HG03439 (cell line): ENCODE measurements at regions not wholly inside any gene's neighbourhood (a gene's known extent, or its start where the extent isn't known, plus 50 kb on each side); places are given as distances from the start of the nearest gene placed in this dataset.

ENCODE experiments used
- ATAC-seq: cut with Tn5 transposase; IDR thresholded peaks from one replicate; pipeline ENCODE4 v1.9.1; 2021; ENCODE audit warnings: mild to moderate bottlenecking, moderate library complexity; ENCODE audit not compliant: unreplicated experiment

DNA sequence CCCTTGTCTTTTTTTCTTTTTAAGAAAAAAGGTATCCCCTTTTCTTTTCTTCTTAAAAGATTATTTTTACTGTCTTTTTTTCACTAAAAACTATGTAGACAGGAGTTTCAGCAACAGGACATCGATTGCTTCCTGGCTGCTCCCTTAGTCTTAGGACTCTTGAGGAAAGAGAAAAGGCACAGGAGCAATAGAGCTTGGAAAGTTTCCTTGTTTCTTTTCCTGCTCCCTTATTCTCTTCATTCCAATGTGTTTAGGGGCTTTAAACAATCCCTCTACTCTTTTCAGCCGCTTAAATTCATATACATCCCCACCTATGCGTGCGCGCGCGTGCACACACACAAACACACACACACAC lies 182.2 kb upstream of the FOXN2 start:
- ATAC-seq: no peak

DNA sequence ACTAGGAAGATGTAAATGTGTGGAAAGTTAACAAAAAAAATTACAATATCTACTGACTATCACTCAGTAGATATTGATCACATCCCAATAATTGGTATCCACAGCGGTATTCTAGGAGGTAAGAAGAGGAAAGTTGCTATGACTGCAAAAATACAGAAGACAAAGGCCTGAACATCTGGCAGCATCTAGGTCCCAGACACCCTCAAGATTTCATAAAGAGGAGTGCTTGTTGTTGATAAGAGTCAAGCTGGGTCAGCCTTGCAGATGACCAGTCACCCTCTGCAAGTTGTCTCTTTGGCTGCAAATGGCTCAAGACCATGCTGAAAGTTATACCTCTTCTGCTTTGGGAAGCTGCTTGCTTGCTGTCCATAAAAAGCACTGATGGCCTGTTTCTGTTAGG lies 179.8 kb upstream of the FOXN2 start:
- no peak for ATAC-seq

DNA sequence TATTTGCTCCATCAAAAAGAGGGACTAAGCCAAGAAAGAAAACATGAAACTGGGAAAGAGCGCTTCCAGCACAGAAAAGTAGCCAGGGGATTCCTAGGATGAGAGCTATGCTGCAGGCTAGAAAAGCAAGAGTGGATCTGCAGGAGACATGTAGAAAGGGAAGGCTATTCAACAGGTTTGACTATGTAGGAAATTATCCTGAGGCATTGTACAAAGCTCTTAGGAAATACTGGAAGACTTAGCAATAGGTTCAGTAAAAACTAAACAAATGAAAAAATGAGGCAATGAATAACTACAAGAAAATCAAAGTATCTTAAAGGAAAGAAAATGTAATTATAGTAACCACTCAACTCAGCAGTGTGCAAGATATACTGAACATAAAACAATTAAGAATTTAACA lies 178.7 kb upstream of the FOXN2 start:
- no peak for ATAC-seq

DNA sequence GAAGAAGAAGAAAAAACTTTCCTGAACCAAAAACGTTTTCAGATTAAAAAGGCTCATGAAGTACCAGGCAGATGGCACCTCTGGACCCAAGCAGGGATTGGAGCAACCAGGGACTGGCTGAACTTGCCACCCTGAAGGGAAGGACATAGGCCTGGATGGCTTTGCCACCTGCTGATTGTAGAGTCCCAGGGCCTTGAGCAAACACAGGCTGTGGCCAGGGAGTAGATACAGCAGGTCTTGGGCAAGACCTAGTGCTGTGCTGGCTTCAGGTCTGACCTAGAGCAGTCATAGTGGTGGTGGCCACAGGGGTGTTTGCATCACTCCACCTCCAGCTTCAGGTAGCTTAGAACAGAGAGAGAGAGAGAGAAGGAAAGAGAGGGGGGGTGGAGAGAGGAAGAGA lies 176.7 kb upstream of the FOXN2 start:
- ATAC-seq: no peak

DNA sequence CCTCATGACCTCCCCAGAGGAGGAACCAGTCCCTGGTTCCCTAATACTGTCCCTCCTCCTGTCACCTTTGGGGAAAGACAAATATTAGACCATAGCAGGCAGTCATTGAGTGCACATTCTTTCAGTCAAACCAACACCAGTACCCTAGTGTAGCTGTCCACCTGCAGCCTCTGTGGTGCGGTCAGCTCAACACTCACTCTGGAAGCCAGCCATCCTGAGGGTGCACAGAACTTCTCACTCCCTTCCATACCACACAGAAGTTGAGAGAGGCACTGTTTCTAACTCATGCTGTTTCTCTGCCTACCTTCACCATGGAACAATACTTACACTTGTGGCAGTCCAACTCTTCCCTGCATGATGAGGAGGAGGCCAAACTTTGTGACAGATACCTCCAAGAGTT lies 175.6 kb upstream of the FOXN2 start:
- ATAC-seq: no peak

DNA sequence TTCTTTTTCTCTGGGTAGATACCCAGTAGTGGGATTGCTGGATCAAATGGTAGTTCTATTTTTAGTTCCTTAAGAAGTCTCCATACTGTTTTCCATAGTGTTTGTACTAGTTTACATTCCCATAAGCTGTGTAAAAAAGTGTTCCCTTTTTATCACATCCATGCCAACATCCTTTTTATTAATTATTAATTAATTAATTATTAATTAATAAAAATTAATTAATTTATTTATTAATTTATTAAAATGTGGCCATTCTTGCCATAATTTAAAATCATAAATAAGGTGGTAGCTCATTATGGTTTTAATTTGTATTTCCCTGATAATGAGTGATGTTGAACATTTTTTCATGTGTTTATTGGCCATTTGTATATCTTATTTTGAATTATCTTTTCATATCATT lies 173.9 kb upstream of the FOXN2 start:
- ATAC-seq: no peak

DNA sequence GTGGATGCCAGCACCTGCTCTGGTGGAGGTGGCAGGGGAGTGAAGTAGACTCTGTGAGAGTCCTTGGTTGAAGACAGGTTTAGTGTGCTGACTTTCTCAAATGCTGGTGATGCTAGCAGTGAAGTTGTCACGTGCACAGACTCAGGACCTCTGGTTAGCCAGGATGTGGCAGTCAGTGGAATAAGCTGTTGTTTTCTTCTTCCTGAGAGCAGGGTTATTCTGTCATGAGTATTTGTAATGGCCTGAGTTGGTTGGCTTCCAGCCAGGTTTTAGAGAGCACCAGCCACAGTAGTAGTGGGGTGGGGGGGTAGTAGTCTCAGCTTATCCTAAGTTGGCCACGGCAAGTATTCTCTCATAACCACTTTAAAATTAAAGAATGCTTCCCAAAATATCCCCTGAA lies 169.7 kb upstream of the FOXN2 start:
- no peak for ATAC-seq

DNA sequence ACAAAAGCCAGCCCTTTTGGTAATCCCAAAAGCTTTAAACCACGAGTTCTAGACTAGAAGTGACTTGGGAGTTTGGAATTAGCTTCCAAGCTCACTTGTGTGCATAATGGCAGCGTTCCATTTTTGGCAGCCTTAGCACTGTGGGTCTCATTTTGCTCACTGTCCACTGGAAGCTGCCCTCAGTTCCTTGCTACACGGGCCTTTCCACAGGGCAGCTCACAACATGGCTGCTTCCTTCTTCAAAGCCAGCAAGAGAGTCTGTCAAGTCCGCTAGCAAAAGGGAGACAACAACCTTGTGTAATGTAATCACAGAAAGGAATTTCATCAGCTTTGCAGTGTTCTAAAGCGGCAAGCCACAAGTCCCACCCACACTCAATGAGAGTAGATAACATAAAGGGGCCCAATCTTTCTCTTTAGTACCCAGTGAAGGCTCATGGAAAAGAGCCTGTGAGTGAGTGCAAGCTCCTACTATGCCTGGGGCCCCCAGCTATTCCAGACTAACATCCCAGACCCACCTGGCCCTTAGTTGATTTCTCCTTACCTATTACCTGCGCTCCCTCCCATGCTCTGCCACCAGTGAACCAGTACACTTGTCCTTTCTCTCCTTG lies 168.5 kb upstream of the FOXN2 start:
- ATAC-seq: no peak

DNA sequence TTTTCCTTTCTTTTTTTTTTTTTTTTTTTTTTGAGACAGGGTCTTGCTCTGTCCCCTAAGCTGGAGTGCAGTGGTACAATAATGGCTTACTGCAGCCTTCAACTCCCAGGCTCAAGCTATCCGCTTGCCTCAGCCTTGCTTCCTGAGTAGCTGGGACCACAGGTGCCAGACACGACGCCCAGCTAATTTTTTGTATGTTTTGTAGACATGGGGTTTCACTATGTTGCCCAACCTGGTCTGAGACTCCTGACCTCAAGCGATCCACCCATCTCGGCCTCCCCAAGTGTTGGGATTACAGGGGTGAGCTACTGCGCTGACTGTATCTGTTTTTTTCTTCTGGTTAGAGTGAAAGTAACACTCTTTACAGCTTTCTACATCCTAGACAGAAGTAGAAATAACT lies 167.9 kb upstream of the FOXN2 start:
- no peak for ATAC-seq

DNA sequence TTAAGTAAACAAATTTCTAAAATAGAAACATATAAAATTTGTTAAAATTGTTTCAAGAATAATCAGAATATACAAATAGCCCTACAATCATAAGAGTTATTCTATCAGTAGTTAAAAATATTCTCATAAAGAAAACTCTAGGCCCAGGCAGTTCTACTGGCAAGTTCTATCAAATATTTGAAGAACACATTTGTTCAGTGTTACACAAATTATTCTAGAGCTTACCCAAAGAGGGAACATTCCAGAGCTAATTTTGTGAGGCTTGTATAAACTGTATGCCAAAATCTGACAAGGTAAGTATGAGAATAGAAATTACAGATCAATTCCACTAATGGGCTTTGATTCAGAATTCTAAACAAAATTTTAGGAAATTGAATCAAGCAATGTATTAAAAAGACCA lies 166.8 kb upstream of the FOXN2 start:
- no peak for ATAC-seq

DNA sequence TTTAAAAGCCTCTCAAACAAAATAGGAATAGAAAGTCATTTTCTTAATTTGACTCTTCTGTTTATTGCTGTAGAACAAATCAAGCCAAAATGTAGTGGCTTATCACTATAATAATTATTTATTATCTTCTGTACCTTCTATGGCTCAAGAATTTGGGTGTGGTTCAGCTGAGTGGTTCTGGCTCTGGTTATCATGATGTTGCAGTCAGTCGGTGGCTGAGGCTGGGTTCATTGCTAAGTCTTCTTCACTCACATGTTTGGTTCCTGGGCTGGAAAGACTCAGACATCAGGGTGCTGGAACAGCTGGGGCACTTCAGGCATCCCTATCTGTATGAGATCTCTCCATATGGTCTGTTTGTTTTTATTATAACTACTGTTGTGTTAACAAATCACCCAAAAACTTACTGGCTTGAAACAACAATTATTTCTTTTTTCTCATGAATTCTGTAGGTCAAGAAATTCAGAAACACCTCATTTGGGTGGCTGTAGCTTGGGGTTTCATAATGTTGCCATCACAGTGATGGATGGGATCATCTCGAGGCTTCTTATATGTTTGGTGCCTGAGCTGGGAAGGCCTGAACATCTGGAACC lies 165.5 kb upstream of the FOXN2 start:
- no peak for ATAC-seq

DNA sequence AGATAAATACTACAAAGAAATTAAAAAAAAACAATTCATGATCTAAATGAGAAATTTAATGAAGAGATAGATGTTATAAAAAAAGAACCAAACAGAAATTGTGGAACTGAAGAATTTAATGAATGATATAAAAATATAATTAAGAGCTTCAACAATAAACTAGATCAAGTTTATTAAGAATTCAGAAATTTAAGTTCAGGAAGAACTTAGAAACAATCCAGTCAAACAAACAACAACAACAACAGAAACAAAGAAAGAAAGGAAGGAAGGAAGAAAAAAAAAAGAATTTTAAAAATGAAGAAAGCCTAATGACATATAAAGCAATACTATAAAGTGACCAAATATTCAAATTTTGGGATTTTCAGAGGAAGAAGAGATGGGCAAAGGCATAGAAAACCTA lies 157.3 kb upstream of the FOXN2 start:
- no peak for ATAC-seq

DNA sequence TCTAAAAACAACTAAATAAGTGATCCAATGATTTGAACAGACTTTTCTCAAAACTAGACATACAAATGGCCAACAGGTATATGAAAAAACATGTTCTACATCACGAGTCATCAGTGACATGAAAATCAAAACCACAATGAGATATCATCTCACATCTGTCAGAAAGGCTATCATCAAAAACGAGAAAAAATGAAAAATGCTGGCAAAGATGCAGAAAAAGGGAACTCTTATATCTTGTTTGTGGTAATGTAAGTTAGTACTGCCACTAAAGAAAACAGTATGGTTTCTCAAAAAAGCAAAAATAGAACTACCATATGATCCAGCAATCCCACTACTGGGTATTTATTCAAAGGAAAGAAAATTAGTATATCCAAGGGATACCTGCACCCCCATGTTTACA lies 152.9 kb upstream of the FOXN2 start:
- ATAC-seq: no peak

DNA sequence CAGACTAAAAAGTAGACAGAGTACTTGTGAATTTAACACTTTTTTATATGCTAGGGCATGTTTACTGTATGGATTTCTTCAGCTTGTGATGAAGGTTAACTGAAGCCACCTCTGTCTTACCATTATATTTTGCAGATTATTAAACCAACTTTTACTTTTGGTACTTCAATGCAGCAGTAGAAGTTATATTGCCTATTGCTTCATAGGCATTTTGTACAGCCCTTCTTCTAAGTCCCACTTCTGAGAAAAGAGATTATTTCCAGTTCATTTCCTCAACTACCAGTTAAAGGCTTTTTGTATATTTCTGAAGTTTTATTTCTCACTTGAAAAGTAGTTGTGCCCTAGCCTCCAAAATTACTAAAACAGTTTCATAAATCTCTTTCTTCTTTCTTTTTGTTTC lies 151.7 kb upstream of the FOXN2 start:
- no peak for ATAC-seq

DNA sequence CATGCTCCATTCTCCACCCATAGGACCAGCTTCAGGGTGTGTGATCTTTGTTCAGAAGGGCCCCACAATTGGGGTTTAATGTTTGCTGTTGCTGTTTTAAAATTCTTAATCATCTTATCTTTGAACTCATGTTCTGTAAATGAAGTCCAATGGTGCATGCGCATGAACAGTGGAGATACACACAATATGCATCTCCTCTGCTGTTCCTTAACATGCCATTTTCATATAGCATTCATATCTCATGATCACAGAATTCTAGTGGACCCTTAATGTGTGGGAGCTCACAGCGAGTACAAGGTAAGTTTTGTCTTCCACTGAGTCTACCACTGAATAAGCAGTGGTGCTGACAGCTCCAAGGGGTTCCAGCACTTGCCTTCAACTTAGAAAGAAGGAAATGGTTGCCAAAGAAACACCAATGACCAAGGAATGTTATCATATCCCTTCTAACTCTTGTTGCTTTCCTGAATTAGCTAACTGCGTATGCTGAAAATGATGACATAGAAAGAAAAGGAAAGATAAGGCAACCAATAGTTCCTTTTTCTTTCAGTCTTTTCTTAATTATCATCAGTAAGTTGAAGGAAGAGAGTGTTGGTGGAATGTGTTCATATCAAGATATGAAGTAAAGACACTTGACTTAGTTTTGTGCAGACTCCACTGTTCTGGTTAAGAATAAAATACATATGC lies 149.3 kb upstream of the FOXN2 start:
- ATAC-seq: no peak

DNA sequence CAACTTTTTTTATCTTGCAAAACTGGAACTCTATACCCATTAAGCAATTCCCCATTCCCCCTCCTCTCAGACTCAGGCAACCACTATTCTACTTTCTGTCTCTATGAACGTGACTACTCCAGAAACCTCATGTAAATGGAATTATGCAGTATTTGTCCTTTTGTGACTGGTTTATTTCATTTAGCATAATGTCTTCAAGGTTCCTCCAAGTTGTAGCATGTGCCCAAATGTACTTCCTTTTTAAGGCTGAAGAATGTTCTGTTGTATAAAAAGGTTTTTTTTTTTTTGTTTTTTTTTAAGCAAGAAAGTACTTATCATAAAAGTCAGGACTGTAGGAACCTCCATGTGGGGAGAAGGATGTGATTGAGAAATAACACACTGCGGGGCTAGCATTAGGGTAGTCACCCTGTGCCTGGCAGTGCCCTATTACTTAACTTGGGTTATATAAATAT lies 145.3 kb upstream of the FOXN2 start:
- no peak for ATAC-seq

DNA sequence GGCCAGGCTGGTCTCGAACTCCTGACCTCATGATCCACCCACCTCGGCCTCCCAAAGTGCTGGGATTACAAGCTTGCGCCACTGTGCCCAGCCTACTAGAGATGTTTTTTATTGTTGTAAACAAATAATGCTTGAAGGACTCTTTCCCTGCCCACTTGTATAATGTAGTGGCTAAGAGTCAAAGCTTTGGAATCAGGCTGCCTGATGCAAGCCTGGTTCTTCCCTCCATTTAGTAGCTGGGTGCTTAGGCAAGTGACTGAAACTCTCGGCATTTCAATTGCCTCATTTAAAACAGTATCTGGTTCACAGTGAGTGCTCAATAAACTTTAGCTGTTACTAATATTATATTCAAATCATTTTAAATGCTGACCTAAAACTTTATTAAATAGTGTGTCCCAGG lies 144.2 kb upstream of the FOXN2 start:
- no peak for ATAC-seq

DNA sequence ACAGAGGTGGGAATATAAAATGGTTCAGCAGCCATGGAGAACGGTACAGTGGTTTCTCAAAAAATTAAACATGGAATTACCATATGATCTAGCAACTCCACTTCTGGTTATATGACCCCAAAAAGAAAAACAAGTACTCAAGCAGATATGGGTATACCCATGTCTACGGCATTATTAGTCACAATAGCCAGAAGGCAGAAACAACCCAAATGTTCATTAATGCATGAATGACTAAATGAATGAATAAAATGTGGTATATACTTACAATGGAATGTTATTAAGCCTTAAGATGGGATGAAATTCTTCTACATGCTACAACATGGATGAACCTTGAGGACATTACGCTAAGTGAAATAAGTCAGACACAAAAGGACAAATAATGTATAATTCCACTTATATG lies 141.3 kb upstream of the FOXN2 start:
- ATAC-seq: no peak

DNA sequence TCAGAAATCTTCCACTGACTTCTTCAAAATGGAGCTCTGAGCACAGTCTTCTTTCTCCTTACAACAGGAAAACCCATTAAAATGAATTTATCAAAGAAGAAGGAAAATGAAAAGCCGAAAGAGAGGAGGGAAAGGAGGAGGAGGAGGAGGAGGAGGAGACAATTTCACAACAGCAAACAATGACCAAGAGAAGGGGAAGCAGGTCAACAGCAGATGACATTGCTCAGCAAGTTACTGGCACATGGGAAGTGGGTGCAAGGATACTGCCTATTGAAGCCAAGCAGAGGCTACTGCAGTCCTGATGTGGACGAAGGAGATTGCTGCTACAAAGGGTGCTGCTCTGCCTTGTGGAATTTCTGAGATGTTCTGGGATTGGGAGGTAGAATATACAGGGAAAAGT lies 140.0 kb upstream of the FOXN2 start:
- ATAC-seq: no peak

DNA sequence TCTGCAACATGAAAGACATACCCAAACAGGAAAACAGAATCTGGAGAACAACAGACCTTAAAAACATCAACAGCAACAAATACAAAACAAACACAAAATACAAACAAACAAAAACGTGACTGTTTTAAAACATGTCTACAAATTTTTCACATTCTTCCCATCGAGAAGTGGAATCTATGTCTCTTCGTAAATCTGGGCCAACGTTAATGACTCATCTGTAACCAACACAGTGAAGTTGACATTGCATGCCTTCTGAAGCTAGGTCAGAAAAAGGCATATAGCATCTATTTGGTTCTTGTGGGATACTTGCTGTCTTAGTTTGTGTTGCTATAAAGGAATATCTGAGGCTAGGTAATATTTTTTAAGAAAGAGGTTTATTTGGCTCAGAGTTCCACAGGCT lies 139.2 kb upstream of the FOXN2 start:
- no peak for ATAC-seq

DNA sequence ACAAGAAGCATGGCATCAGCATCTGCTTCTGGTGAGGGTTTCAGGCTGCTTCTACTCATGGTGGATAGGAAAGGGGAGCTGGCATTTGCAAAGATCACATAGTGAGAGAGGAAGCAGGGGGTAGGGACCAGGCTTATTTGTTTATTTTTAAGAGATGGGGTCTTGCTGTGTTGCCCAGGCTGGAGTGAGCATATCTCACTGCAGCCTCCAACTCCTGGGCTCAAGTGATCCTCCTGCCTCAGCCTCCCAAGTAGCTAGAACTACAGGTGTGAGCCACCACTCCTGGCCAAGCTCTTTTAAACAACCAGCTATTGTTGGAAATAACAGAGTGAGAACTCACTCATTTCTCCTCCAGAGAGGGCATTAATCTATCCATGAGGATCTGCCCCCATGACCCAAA lies 138.8 kb upstream of the FOXN2 start:
- ATAC-seq: no peak

DNA sequence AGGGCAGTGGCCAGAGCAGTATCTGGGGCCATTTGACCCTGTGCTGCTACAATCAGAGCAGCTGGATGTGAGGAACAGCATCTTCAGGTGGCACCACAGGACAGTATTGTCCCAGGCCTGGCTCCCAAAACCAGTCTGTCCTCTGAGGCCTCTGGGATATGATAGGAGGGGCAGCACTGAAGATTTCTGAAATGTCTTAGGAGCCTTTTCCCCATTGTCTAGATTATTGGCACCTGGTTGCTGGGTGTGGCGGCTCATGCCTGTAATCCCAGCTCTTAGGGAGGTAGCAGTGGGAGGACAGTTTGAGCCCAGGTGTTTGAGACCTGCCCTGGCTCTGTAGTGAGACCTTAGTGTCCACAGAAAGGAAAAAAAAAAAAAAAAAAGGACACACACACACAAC lies 137.6 kb upstream of the FOXN2 start:
- ATAC-seq: no peak

DNA sequence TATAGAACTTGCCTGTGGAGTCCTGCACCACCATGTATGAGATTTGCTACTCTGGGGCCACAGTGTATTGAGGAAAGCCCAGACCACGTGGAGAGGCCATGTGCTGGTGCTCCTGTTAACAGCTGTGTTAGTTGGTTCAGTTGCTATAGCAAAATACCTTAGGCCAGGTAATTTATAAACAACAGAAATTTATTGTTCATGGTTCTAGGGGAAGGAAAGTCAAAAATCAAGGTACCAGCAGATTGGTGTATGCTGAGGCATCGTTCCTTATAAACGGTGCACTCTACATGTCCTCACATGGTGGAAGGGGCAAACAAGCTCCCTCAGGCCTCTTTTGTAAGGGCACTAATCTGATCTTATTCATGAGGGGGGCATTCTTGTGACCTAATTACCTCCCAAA lies 135.9 kb upstream of the FOXN2 start:
- no peak for ATAC-seq
